ENCODE measurements at regions not wholly inside any gene's neighbourhood (a gene's known extent, or its start where the extent isn't known, plus 50 kb on each side); places are given as distances from the start of the nearest gene placed in this dataset.

DNA sequence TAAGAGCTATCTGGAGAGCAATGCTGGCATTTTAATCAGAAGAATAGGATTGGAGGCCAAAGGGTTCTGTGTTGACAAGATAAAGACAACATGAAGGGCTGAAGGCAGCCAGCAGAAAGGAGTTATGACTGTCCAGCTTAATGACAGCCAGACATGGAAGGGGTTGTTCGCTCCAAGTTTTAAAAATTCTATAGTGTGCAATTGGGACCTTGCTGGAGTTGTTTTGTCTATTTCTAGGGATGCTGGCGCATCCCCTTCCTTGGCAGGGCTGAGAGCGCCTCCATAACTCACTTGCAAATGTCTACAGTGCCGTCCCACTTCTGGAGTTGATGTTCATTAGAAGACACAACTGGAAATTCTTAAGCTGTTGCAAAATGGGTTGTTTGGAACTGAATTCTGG, 200.7 kb downstream of the TLE3 start:
- ATAC-seq (no peak), DNase-seq (no peak)
- no peaks in the 10 kb centered on the region for H3K4me1 ChIP-seq (ENCODE audit: low read depth)
- no peak overlapping the region for H3K4me3 ChIP-seq
- intact Hi-C loops (cut with DNase I, micrococcal nuclease), result no loop called here
- H3K9me3 ChIP-seq, result no peaks in the 10 kb centered on the region
- H3K36me3 ChIP-seq (ENCODE audit: low read depth), result no peaks in the 10 kb centered on the region
- TF ChIP-seq, protein P1, sequence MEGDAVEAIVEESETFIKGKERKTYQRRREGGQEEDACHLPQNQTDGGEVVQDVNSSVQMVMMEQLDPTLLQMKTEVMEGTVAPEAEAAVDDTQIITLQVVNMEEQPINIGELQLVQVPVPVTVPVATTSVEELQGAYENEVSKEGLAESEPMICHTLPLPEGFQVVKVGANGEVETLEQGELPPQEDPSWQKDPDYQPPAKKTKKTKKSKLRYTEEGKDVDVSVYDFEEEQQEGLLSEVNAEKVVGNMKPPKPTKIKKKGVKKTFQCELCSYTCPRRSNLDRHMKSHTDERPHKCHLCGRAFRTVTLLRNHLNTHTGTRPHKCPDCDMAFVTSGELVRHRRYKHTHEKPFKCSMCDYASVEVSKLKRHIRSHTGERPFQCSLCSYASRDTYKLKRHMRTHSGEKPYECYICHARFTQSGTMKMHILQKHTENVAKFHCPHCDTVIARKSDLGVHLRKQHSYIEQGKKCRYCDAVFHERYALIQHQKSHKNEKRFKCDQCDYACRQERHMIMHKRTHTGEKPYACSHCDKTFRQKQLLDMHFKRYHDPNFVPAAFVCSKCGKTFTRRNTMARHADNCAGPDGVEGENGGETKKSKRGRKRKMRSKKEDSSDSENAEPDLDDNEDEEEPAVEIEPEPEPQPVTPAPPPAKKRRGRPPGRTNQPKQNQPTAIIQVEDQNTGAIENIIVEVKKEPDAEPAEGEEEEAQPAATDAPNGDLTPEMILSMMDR (IDR thresholded peaks at IDR 0.05), result no peak

DNA sequence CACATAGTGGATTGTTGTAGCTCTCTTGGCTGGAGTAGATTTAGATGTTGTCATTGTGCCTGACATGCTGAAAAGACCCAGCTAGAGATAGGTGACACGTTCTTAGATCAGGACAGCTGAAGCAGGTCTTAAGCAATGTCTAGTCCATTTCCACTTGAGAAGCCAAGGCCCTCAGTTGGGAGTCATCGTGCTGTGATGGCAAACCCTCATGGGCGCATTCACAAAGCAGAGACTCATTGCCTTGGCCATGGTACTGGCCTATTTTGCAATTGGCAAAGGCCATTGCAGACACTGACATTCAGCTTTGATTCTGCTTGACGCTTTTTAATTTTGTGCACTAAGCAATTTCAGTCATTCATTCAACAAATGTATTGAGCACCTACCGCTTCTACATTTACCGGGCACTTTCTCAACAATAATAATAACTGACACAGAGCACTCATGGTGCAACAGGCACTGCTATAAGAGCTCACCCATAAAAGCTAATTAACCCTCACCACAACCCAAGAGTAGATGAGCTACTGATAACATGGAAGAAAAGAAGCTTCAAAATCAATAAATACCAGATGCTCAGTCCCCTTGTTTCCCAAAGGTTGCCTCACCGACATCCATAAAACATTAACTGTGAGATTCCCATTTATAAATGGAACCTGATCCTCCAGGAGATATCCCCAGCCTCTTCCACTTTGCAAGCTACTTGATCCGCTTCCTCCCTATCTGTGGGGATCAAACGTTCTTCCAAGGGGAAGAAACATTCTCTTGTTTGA, 200.1 kb downstream of the TLE3 start:
- H3K9me3 ChIP-seq, result no peaks in the 10 kb centered on the region
- H3K4me1 ChIP-seq (ENCODE audit: low read depth), result no peaks in the 10 kb centered on the region
- no peak overlapping the region for H3K4me3 ChIP-seq
- intact Hi-C loops (cut with DNase I, micrococcal nuclease), result no loop called here
- TF ChIP-seq, protein P1 (IDR thresholded peaks at IDR 0.05), result no peak
- DNase-seq (no peak), ATAC-seq (no peak)
- no peaks in the 10 kb centered on the region for H3K36me3 ChIP-seq (ENCODE audit: low read depth)

DNA sequence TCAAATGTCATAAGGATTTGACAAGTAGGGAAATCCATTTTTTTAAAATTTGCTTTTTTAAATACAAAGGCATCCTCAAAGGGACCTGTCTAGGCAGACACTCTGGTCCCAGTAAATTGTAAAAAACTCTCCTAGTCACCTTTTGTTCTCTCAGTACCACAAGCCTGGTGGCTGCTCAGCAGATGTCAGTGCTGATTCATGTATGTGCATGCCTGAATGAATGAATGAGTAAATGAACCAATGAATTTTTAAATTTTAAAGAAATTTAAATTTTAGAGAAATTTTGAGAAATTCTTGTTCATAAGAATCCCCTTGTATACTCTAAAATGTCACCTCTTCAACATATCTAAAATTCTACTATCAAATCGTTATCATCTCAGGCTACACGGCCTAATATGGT, 199.5 kb downstream of the TLE3 start:
- H3K36me3 ChIP-seq (ENCODE audit: low read depth), result no peaks in the 10 kb centered on the region
- DNase-seq (no peak), ATAC-seq (no peak)
- TF ChIP-seq, protein P1 (IDR thresholded peaks at IDR 0.05), result no peak
- H3K4me3 ChIP-seq, result no peak overlapping the region
- H3K4me1 ChIP-seq (ENCODE audit: low read depth), result no peaks in the 10 kb centered on the region
- H3K9me3 ChIP-seq, result no peaks in the 10 kb centered on the region
- intact Hi-C loops (cut with DNase I, micrococcal nuclease), result no loop called here

DNA sequence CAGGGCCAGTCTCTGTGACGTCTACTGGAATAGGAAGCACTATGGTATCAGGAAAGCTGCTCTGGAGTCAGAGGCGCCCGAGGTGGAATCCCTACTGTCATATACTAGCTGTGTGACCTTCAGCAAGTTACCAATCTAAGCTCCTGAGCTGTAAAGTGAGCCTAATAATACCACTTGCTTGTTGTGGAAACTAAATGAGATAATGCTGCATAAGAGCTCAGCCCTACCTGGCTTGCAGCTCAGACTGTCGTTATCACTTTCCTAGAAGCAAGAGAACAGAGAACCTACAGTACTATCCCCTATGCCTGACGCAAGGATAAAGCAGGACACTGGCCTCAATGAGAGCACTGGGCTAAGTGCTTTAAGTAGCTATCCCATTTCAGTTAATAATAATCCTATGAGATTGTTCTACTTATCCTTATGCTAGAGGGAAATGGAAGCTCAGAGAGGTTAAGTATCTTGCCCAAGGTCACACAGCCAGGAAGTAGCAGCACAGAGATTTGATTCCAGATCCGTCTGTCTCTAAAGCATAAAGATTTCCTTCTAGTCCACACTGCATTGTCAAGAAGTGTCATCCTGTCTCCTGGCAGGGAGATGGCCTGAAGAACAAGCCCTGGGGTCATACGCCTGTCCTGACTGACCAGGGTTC, 195.2 kb downstream of the TLE3 start:
- intact Hi-C loops (cut with DNase I, micrococcal nuclease), result no loop called here
- no peaks in the 10 kb centered on the region for H3K36me3 ChIP-seq (ENCODE audit: low read depth)
- TF ChIP-seq, protein P1 (IDR thresholded peaks at IDR 0.05), result no peak
- H3K4me3 ChIP-seq, result no peak overlapping the region
- no peaks in the 10 kb centered on the region for H3K4me1 ChIP-seq (ENCODE audit: low read depth)
- H3K9me3 ChIP-seq, result no peaks in the 10 kb centered on the region
- DNase-seq, result no peak
- ATAC-seq, result no peak

DNA sequence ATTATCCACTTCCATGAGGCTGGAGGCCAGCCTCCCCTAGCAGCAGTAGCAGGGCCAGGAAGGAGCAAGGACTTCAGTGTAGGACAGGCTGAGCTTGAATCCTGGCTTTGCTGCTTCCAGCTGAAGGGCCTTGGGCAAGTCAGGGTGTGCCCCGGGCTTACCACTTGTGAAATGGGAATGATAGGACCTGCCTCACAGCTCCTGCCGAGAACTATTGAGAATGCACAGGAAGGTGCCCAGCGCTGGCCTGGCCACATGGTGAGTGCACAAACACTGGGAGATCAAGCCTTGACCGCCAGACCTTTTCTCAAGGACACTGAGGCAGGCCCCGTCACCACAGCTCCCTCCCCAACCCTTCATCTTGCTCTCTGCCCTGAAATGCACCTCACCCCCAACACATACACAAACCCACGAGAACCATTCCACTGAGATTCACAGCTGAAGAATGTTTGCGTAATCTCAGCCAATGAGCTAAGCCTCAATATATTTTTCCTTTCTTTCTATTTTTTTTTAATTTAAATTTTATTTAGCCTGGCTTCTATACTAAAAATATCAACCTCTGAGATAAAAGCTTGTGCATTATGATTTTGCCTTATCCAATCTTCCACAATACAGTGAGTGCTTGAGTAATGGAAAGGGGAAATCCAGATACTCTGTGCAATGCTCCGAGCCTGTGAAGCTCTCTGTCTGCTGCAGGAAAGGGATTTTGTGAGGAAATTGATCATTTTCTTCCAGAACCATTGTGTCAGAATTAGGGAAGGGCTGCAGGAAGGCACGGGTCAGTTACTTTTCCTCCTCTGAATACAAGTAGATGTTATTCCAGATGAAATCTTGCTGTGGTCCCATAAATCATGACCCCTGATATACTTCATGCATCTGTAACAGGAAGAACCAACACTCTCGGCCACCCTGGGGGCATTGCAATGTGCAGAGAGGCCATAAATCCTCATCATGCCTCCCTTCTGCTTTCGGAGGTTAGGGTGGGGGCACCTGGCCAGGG, 193.9 kb downstream of the TLE3 start:
- TF ChIP-seq, protein P1 (IDR thresholded peaks at IDR 0.05), result no peak
- Histone ChIP-seq H3K4me1 (ENCODE audit: low read depth) (no peaks in the 10 kb centered on the region), H3K9me3 (no peaks in the 10 kb centered on the region), H3K4me3 (no peak overlapping the region), H3K36me3 (ENCODE audit: low read depth) (no peaks in the 10 kb centered on the region)
- ATAC-seq (no peak), DNase-seq (no peak)
- intact Hi-C loops (cut with DNase I, micrococcal nuclease), result no loop called here

Data from mucosa of descending colon (tissue), 3 donors.